HepG2 (cell line): ENCODE measurements at regions not wholly inside any gene's neighbourhood (a gene's known extent, or its start where the extent isn't known, plus 50 kb on each side); places are given as distances from the start of the nearest gene placed in this dataset.
A peak's percentile ranks its signal among the peaks of the same experiment; 100 is the strongest.

Source experiments
- DDIT3 ChIP-seq: sonication (generic); formaldehyde crosslinking; IDR thresholded peaks from 2 replicates; pipeline ENCODE4 v1.4.0; 2020; ENCODE audit warnings: mild to moderate bottlenecking, missing genetic modification reagents
- DNMT3B ChIP-seq: conservative IDR thresholded peaks from 2 replicates; pipeline ENCODE4 v1.6.1; 2016; ENCODE audit warnings: missing biosample characterization, control low read depth
- E2F2 ChIP-seq: sonication (generic); formaldehyde crosslinking; IDR thresholded peaks from 2 replicates; pipeline ENCODE4 v1.4.0; 2020; ENCODE audit warnings: missing genetic modification reagents, borderline replicate concordance
- FOSL1 ChIP-seq: sonication (generic); formaldehyde crosslinking; IDR thresholded peaks from 2 replicates; pipeline ENCODE4 v1.9.0; 2021; ENCODE audit warnings: missing genetic modification reagents, borderline replicate concordance
- MAFF ChIP-seq: IDR thresholded peaks from 2 replicates; pipeline ENCODE4 v1.6.1; 2011; ENCODE audit warnings: low read depth, low read length, improper control_type of control experiment
- MYC ChIP-seq: sonication (generic); formaldehyde crosslinking; IDR thresholded peaks from 2 replicates; pipeline ENCODE4 v1.9.0; 2021; ENCODE audit warnings: missing genetic modification reagents, borderline replicate concordance
- NFKBIZ ChIP-seq: IDR thresholded peaks from 2 replicates; pipeline ENCODE4 v1.6.1; 2018; ENCODE audit warnings: missing genetic modification reagents, missing compliant biosample characterization
- PHF5A ChIP-seq: IDR thresholded peaks from one replicate; pipeline ENCODE4 v1.6.1; 2018; ENCODE audit warnings: low read depth, missing genetic modification reagents; ENCODE audit not compliant: unreplicated experiment
- RFX5 ChIP-seq: IDR thresholded peaks from 2 replicates; pipeline ENCODE4 v1.6.1; 2011; ENCODE audit warnings: low read depth, low read length, improper control_type of control experiment
- RFXANK ChIP-seq: IDR thresholded peaks from 2 replicates; pipeline ENCODE4 v1.6.1; 2016
- SKIL ChIP-seq: sonication (generic); formaldehyde crosslinking; IDR thresholded peaks from 2 replicates; pipeline ENCODE4 v1.8.0; 2022; ENCODE audit warnings: missing genetic modification reagents, mild to moderate bottlenecking, moderate library complexity, borderline replicate concordance
- SMARCE1 ChIP-seq: fragments of 450-650 bp; IDR thresholded peaks from 2 replicates; pipeline ENCODE4 v1.6.1; 2017; ENCODE audit warnings: borderline replicate concordance
- TARDBP ChIP-seq: sonication (generic); formaldehyde crosslinking; IDR thresholded peaks from 2 replicates; pipeline ENCODE4 v1.8.0; 2022; ENCODE audit warnings: mild to moderate bottlenecking, missing genetic modification reagents
- TOE1 ChIP-seq: sonication (generic); formaldehyde crosslinking; IDR thresholded peaks from 2 replicates; pipeline ENCODE4 v1.4.0; 2020; ENCODE audit warnings: mild to moderate bottlenecking, missing genetic modification reagents
- ZNF33A ChIP-seq: sonication (generic); formaldehyde crosslinking; IDR thresholded peaks from 2 replicates; pipeline ENCODE4 v1.5.1; 2020; ENCODE audit warnings: missing genetic modification reagents, mild to moderate bottlenecking, moderate library complexity, borderline replicate concordance
- TF ChIP-seq, protein P1 (sequence below): sonication (generic); formaldehyde crosslinking; IDR thresholded peaks from 2 replicates; pipeline ENCODE4 v1.4.0; 2020; ENCODE audit warnings: mild to moderate bottlenecking, low read depth, missing genetic modification reagents
- TF ChIP-seq, protein P2 (sequence below): sonication (generic); formaldehyde crosslinking; IDR thresholded peaks from 2 replicates; pipeline ENCODE4 v1.4.0; 2020; ENCODE audit warnings: missing genetic modification reagents
- TF ChIP-seq, protein P3 (sequence below): sonication (generic); formaldehyde crosslinking; IDR thresholded peaks from 2 replicates; pipeline ENCODE4 v1.8.0; 2022; ENCODE audit warnings: mild to moderate bottlenecking, missing genetic modification reagents, moderate library complexity
- TF ChIP-seq, protein P4 (sequence below): sonication (generic); formaldehyde crosslinking; IDR thresholded peaks from 2 replicates; pipeline ENCODE4 v1.4.0; 2020; ENCODE audit warnings: missing genetic modification reagents

DNA sequence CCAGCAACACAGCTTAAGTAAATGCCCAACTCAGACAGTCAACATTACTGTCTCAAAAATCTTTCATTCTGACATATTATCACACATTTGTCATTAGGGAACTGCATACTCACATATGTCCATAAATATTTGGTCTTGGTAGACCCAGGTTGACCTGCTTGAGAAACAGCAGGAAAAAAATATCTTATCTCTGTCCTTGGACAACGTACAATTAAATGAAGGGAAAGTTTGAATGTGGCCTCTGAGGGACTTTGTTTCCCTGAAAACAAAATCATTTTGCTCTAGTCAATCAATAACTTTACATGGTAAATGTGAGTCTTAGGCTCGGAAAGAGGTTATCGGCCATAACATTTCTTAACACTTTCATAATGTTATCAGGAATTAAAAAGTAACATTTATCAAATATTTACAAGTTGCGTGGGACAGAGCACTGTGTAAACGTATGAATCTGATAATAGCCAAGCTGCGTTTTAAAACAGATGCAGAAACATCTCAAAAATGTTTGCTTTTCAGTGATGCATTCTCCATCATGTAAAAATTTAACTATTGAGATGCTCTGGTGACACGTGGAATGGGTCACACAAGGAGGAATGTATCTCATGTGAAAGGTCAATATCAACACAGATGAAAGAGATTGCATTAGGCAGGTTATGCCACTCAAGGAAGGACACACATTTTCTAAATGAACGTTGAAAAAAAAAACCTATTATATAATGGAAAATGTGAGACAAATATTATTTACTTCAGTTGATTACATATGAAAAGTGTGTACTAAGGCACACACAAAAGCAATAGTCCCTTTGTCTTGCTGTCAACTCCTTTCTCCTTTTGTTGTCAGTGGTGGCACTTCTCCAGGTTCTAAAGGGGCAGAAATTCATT is 304.4 kb downstream of the WDR72 start (continued):
- no peak for TF ChIP-seq SMARCE1
- TF ChIP-seq, protein P1, sequence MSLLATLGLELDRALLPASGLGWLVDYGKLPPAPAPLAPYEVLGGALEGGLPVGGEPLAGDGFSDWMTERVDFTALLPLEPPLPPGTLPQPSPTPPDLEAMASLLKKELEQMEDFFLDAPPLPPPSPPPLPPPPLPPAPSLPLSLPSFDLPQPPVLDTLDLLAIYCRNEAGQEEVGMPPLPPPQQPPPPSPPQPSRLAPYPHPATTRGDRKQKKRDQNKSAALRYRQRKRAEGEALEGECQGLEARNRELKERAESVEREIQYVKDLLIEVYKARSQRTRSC (CRISPR knock-in tag), result no peak
- peak; percentile 88; the same call in 1 of the 2 replicates for TF ChIP-seq TARDBP (CRISPR knock-in tag)
- peak; percentile 48; the same call in 1 of the 2 replicates for TF ChIP-seq FOSL1 (CRISPR knock-in tag)
- TF ChIP-seq SKIL (CRISPR knock-in tag), result peak; percentile 54; the same call in 1 of the 2 replicates
- no peak for TF ChIP-seq MAFF
- no peak for TF ChIP-seq E2F2 (CRISPR knock-in tag)
- no peak for TF ChIP-seq RFX5
- TF ChIP-seq DNMT3B (CRISPR knock-in tag), result no peak; the same call in 1 of the 2 replicates
- no peak; the same call in 1 of the 2 replicates for TF ChIP-seq RFXANK
- peak; percentile 70; the same call in 1 of the 2 replicates for TF ChIP-seq TOE1
- no peak for TF ChIP-seq DDIT3 (CRISPR knock-in tag)
- TF ChIP-seq ZNF33A (CRISPR knock-in tag), result no peak
- TF ChIP-seq, protein P2, sequence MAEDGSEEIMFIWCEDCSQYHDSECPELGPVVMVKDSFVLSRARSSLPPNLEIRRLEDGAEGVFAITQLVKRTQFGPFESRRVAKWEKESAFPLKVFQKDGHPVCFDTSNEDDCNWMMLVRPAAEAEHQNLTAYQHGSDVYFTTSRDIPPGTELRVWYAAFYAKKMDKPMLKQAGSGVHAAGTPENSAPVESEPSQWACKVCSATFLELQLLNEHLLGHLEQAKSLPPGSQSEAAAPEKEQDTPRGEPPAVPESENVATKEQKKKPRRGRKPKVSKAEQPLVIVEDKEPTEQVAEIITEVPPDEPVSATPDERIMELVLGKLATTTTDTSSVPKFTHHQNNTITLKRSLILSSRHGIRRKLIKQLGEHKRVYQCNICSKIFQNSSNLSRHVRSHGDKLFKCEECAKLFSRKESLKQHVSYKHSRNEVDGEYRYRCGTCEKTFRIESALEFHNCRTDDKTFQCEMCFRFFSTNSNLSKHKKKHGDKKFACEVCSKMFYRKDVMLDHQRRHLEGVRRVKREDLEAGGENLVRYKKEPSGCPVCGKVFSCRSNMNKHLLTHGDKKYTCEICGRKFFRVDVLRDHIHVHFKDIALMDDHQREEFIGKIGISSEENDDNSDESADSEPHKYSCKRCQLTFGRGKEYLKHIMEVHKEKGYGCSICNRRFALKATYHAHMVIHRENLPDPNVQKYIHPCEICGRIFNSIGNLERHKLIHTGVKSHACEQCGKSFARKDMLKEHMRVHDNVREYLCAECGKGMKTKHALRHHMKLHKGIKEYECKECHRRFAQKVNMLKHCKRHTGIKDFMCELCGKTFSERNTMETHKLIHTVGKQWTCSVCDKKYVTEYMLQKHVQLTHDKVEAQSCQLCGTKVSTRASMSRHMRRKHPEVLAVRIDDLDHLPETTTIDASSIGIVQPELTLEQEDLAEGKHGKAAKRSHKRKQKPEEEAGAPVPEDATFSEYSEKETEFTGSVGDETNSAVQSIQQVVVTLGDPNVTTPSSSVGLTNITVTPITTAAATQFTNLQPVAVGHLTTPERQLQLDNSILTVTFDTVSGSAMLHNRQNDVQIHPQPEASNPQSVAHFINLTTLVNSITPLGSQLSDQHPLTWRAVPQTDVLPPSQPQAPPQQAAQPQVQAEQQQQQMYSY (CRISPR knock-in tag), result no peak
- peak; percentile 90 for TF ChIP-seq NFKBIZ (CRISPR knock-in tag)
- TF ChIP-seq PHF5A (CRISPR knock-in tag), result no peak
- TF ChIP-seq, protein P3, sequence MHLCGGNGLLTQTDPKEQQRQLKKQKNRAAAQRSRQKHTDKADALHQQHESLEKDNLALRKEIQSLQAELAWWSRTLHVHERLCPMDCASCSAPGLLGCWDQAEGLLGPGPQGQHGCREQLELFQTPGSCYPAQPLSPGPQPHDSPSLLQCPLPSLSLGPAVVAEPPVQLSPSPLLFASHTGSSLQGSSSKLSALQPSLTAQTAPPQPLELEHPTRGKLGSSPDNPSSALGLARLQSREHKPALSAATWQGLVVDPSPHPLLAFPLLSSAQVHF (CRISPR knock-in tag), result no peak
- TF ChIP-seq, protein P4, sequence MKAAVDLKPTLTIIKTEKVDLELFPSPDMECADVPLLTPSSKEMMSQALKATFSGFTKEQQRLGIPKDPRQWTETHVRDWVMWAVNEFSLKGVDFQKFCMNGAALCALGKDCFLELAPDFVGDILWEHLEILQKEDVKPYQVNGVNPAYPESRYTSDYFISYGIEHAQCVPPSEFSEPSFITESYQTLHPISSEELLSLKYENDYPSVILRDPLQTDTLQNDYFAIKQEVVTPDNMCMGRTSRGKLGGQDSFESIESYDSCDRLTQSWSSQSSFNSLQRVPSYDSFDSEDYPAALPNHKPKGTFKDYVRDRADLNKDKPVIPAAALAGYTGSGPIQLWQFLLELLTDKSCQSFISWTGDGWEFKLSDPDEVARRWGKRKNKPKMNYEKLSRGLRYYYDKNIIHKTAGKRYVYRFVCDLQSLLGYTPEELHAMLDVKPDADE, result no peak
- no peak; the same call in 1 of the 2 replicates for TF ChIP-seq MYC (CRISPR knock-in tag)
